SJSA1 (cell line): ENCODE measurements at regions not wholly inside any gene's neighbourhood (a gene's known extent, or its start where the extent isn't known, plus 50 kb on each side); places are given as distances from the start of the nearest gene placed in this dataset.

Experiments used
- DNase-seq, 2 experiments: peaks; one replicate each; pipeline ENCODE4 v3.0.0-alpha.2; 2015 to 2020; ENCODE audit warnings: low spot score in 2 of 2, low read depth in 1 of 2
- H3K27ac ChIP-seq: fragments of 250-450 bp; sonication (Bioruptor Pico); 2 replicates; pipeline ENCODE4 v1.5.1; 2020; ENCODE audit warnings: mild to moderate bottlenecking, moderate library complexity
- H3K27me3 ChIP-seq: fragments of 250-450 bp; sonication (Bioruptor Pico); replicated peaks from 2 replicates; pipeline ENCODE4 v1.5.1; 2020; ENCODE audit warnings: mild to moderate bottlenecking, moderate library complexity
- H3K36me3 ChIP-seq: fragments of 250-450 bp; sonication (Bioruptor Pico); 2 replicates; pipeline ENCODE4 v1.5.1; 2020; ENCODE audit warnings: mild to moderate bottlenecking
- H3K4me1 ChIP-seq: fragments of 250-450 bp; sonication (Bioruptor Pico); replicated peaks from 2 replicates; pipeline ENCODE4 v1.6.1; 2021; ENCODE audit warnings: mild to moderate bottlenecking
- H3K4me3 ChIP-seq: fragments of 250-450 bp; sonication (Bioruptor Pico); 2 replicates; pipeline ENCODE4 v1.5.1; 2020; ENCODE audit warnings: mild to moderate bottlenecking
- H3K9me3 ChIP-seq: fragments of 250-450 bp; sonication (Bioruptor Pico); replicated peaks from 2 replicates; pipeline ENCODE4 v1.5.1; 2020; ENCODE audit warnings: mild to moderate bottlenecking

DNA sequence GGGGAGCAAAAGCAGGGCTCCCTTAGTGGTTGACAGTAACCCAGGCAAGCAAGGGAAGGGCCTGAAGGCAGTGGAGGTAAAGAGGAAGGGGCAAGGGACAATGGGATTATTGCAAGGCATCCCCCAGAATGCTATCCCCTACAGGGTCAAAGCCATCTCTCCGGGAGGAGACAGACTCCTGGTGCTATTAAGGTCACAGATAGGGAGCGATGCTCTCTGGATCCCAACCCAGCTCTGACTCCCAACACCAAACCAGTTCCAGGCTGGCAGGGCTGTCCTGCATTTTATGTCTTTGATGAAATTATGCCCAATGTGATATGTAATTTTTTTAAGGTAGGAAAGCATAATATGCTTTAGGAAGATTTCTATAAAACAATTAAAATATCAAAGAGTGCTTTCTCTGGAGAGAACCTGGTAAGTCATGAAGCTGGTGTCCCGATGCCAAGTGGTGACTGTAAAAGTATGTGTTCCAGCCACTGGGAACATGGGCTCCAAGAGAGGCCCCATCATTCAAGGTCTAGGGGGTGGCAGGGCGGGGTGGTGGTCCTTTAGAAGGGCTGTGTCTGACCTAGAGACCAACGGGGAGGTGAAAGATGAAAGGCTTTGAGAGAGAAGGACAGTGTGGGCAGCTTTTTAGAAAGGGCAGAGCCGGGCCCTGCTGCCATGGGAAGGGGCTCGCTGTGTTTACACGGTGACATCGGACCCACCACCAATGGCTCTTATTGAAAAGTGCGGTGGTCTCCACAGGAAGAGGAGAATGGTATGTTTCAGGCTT lies 276.5 kb downstream of the CDC5L start:
- Histone ChIP-seq H3K9me3 (no peaks in the 10 kb centered on the region), H3K27me3 (no peaks in the 10 kb centered on the region), H3K27ac (peak overlapping the region; percentile 84), H3K36me3 (no peaks in the 10 kb centered on the region), H3K4me1 (peaks cover 86% of the 10 kb centered on the region), H3K4me3 (no peak overlapping the region)
- no peak for DNase-seq

DNA sequence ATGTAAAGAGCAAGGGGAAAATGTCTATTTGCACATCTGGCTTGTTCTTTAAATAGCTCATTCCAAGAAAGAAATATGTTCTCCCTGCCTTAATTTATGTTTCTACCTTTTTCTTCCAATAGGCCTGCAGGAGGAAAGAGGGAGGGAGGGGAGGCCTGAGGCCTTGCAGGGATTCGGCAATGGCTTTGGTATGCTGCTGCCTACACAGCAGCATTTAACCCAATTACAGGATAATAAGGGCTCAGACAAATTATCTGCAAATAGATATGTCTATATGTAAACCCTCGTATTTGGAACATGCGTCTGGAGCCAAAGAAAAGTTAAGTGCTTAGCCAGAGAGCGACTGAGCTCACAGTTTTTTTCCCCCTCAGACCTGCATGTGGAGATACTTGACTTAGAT lies 277.2 kb downstream of the CDC5L start:
- peak in 1 of 2 experiments; percentile 60 for DNase-seq

DNA sequence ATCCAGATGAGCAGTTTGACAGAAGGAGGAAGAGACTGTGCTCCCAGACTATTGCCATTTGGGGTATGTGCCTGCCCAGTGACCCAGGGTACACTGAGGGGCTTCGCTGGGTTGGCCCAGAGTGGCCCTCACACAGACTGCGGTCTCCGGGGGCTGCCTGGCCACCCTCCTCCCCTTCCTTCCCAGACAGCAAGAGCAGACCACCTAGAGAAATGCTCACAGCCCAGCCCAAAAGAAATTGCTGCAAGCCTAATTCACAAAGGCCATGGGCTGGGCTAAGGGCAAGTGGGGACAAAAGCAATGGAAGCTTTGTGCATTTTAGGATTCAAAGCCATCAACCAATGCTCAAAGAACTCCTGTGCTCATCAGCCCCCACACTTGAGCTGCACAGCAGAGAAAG lies 277.6 kb downstream of the CDC5L start:
- Histone ChIP-seq H3K27ac (peak overlapping the region; percentile 35), H3K27me3 (no peaks in the 10 kb centered on the region), H3K4me3 (no peak overlapping the region), H3K36me3 (no peaks in the 10 kb centered on the region), H3K9me3 (no peaks in the 10 kb centered on the region), H3K4me1 (peaks cover 97% of the 10 kb centered on the region)
- DNase-seq, result no peak

More for the DNA sequence above, 277.2 kb downstream of the CDC5L start:
- Histone ChIP-seq H3K27me3 (no peaks in the 10 kb centered on the region), H3K4me3 (no peak overlapping the region), H3K36me3 (no peaks in the 10 kb centered on the region), H3K9me3 (no peaks in the 10 kb centered on the region), H3K27ac (peak overlapping the region; percentile 35), H3K4me1 (peaks cover 93% of the 10 kb centered on the region)

DNA sequence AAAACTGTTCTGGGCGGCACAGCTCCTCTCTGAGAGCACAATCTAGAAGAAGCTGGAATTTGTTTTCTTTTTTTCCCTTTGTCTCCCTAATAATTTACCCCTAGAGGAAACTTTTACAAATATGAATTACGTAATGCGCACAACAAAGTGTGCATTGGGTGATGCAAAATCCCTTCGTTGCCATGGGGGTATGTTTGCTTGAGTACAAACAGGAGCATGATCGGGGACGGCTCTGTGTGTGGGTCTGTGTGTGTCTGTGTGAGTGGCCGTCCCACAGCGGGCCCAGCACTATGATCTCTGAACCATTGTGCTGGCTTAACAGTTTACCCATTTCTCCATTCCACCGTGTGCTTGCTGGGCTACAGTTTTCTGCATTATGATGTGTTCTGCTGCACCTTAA lies 278.2 kb downstream of the CDC5L start:
- H3K4me3 ChIP-seq, result no peak overlapping the region
- peaks cover 98% of the 10 kb centered on the region for H3K4me1 ChIP-seq
- H3K36me3 ChIP-seq, result no peaks in the 10 kb centered on the region
- H3K27ac ChIP-seq, result peak overlapping the region; percentile 94
- DNase-seq, result no peak
- no peaks in the 10 kb centered on the region for H3K27me3 ChIP-seq
- H3K9me3 ChIP-seq, result no peaks in the 10 kb centered on the region

DNA sequence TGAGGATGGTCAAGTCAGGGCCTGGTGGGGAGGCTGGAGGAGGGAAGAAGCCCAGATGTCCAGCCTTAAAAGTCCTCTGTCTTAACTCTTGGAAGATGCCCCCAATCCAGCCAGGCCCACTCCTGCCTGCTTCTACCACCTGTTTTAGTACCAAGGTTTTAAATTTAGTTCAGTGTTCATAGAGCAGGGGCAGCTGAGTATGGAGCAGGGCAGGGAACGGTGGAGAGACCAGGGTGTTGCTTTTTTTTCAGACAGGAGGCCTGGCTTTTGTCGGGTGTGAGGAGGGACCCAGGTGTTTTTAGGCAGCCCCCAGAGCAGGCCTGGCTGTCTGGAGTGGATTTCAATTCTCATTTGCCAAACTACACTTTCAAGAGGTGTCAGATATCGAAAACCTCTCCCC lies 278.8 kb downstream of the CDC5L start:
- no peak for DNase-seq
- H3K27me3 ChIP-seq, result no peaks in the 10 kb centered on the region
- H3K27ac ChIP-seq, result peak overlapping the region; percentile 94
- H3K36me3 ChIP-seq, result no peaks in the 10 kb centered on the region
- no peak overlapping the region for H3K4me3 ChIP-seq
- H3K9me3 ChIP-seq, result no peaks in the 10 kb centered on the region
- H3K4me1 ChIP-seq, result peaks cover 94% of the 10 kb centered on the region

DNA sequence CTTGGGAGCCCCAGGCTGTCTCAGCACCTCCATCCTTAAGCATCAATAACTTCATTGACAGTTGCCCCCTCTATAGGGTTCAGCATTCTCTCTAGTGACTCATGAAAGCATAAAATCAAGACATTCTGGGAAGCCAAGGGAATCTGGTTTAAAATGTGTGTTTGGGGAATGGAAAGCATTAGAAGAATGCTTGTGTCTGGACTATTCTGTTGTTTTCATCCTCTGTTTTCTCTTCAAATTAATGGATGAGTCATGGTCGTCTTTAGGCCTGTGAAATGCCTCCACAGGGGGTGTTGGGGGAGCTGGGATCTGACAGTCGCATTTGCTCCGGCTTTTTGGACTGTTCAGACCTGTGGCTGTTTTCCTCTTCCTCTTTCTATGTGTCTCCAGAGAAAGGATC lies 279.7 kb downstream of the CDC5L start:
- H3K27ac ChIP-seq, result peak overlapping the region; percentile 94
- no peaks in the 10 kb centered on the region for H3K27me3 ChIP-seq
- no peaks in the 10 kb centered on the region for H3K9me3 ChIP-seq
- DNase-seq, result peak; percentile 94 to 98
- H3K4me3 ChIP-seq, result no peak overlapping the region
- peaks cover 90% of the 10 kb centered on the region for H3K4me1 ChIP-seq
- no peaks in the 10 kb centered on the region for H3K36me3 ChIP-seq

DNA sequence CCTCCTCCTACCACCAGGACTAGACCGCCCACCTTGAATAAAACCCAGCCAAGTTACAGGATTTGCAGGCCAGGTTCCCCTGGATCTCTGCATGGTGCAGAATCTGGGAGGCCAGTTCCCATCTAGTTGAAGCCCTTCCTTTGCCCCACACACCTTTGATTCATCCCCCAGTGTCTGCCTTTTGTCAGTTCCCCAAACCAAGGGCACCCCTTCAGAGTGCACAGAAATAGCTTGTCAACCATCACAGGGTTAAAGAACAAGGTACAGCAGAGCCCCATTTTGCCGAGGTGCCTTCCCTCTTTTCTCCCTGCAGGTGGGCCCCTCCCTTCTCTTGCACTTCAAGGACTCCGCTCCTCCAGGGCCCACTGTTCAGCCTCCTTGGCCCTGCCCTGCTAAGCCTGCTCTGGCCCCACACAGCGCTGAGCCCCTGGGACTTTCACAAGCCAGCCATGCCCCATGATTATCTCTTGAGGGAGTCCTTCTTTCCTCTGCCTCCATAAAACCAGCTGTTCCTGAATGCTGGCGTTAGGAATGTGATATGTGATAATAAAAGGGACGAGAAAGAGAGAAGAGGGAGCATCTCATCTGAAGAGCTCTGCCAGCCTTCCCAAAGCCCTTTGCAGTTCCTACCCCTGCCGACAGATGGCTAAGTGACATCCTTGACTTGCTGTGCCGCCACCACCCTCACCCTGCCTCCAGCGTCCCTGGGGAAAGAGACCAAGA lies 280.3 kb downstream of the CDC5L start:
- Histone ChIP-seq H3K36me3 (no peaks in the 10 kb centered on the region), H3K27me3 (no peaks in the 10 kb centered on the region), H3K27ac (peak overlapping the region; percentile 94), H3K9me3 (no peaks in the 10 kb centered on the region), H3K4me1 (peaks cover 88% of the 10 kb centered on the region), H3K4me3 (no peak overlapping the region)
- DNase-seq, result peak; percentile 87

DNA sequence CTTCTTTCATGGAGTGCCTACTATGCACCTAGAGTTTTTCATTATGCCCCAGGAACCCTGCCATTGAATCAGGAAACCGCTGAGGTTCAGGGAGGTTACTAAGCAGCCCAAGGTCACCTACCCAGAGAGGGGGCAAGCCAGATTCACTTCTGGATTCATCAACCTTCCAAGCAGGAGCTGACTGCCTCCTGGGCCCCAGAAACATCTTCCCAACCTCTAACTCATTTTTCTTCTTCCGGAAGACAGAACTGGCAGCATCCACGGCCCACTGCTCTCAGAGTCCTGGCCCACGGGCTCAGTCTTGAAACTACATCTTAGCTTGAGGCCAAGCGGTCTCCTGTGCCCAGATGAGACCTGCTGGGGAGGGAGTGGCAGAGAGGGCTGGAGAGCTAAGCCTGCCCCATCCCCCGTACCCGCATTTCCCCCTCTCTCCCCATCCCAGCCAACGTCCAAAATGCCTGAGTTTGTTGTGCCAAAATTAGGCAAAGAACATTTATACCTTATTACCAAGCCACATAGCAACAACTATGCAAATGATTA lies 281.0 kb downstream of the CDC5L start:
- peaks cover 82% of the 10 kb centered on the region for H3K4me1 ChIP-seq
- H3K36me3 ChIP-seq, result no peaks in the 10 kb centered on the region
- DNase-seq, result peak; percentile 54 to 69
- H3K4me3 ChIP-seq, result no peak overlapping the region
- H3K27ac ChIP-seq, result peak overlapping the region; percentile 94
- H3K9me3 ChIP-seq, result no peaks in the 10 kb centered on the region
- H3K27me3 ChIP-seq, result no peaks in the 10 kb centered on the region

DNA sequence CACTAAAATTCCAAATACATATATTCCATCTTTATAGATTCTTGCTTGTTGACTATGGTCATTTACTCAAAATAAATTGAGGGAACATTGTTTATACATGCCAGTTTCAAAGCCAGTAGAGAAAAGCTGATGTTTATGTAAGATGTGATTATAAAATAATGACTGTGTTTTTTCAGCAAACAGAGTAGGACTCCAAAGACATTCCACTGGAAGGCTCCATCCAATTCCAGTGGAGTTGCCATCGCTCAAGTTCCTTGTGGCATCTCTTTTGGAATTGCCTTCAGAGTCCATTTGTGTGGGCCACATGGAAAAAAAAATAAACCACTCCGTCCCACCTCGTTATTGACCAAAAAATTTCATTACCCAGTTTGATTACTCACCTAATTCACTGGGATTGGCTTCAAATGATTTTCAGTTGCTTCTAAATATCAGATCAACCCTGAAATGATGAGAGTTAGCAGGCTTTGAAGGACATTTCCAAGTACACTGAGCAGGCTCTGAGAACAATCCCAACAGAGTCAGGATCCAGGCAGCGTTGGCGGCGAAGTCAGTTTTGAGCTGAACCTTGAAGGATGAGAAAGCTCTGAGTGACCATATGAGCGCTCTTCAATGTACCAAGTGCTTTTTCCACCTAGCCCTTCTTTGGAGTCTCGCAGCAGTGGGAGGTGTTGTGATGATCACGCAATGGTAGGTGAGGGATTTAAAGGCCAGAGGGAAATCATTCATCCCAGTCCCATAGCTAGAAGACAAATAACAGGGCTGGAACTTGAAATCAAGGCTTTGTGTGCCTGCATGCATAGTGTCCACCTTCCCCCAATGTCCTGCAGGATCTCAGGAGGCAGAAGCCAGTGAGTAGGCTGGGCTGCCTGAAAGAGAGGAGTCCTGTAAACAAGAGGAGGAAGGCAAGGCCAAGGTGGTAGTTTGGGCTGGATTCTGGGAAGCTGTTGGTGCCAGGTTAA lies 281.7 kb downstream of the CDC5L start:
- Histone ChIP-seq H3K27me3 (no peaks in the 10 kb centered on the region), H3K4me3 (no peak overlapping the region), H3K4me1 (peaks cover 74% of the 10 kb centered on the region), H3K27ac (peak overlapping the region; percentile 94), H3K9me3 (no peaks in the 10 kb centered on the region), H3K36me3 (no peaks in the 10 kb centered on the region)
- DNase-seq, result peak; percentile 59 to 78

DNA sequence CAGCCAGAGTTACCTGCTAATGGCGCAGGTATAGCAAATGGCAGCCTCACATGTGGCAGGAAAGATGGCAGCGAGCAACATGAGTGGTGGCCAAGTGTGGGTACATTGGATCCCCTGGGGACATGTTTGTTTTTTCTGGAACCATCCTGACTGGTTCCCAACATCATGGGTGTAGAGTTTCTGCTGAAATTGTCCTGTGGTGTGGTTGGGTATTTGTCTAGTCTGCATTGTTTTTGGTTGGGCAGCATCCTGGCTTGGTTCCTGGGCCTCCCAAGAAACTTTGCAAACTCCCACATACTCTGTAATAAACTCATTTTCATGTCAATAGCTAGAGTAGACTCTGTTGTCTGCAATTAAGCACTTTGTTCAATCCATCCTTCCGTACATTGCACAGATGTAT lies 282.6 kb downstream of the CDC5L start:
- no peak overlapping the region for H3K4me3 ChIP-seq
- H3K4me1 ChIP-seq, result peaks cover 65% of the 10 kb centered on the region
- no peaks in the 10 kb centered on the region for H3K36me3 ChIP-seq
- no peaks in the 10 kb centered on the region for H3K27me3 ChIP-seq
- no peak for DNase-seq
- H3K9me3 ChIP-seq, result no peaks in the 10 kb centered on the region
- no peak overlapping the region for H3K27ac ChIP-seq

DNA sequence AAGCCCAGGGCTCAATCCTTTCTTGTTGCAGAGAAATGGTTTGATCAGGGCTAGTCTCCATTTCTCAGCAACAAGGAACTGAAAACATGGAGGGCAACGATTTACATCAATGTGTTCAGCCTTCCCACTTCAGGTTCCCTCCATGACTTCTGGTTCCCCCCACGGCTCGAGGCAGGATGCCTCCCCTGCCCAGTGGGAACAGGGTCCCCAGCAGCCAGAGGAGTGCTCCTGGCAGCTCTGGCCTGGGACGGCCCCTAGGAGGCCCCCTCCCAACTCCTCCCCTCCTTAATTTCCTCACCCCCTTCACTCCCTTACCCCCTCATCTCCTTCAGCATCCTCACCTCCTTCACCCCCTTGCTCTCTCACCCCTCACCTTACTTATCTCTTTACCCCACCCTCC lies 283.8 kb downstream of the CDC5L start:
- Histone ChIP-seq H3K27me3 (no peaks in the 10 kb centered on the region), H3K27ac (no peak overlapping the region), H3K4me3 (no peak overlapping the region), H3K9me3 (no peaks in the 10 kb centered on the region), H3K4me1 (peaks cover 56% of the 10 kb centered on the region), H3K36me3 (no peaks in the 10 kb centered on the region)
- DNase-seq, result no peak

DNA sequence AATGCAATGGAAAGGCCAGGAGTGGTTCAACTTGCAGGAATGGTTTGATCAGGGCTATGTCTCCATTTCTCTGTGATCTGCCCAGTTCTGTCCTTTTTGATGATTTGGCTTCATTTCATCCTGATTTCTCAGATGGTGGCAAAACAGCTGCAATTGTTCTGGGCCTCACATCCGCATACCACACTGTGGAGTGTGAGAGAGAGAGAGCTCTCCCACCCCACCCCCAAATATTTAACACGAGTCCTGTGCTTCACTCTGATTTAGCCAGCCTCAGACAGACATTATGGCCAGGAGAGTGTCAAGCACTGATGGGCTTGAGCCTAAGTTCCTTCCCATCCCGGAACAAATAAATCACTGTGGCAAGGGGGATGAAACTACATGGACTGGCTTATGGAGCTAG lies 284.6 kb downstream of the CDC5L start:
- H3K36me3 ChIP-seq, result no peaks in the 10 kb centered on the region
- peaks cover 56% of the 10 kb centered on the region for H3K4me1 ChIP-seq
- H3K4me3 ChIP-seq, result no peak overlapping the region
- no peaks in the 10 kb centered on the region for H3K27me3 ChIP-seq
- DNase-seq, result peak; percentile 45 to 52
- H3K27ac ChIP-seq, result no peak overlapping the region
- H3K9me3 ChIP-seq, result no peaks in the 10 kb centered on the region

DNA sequence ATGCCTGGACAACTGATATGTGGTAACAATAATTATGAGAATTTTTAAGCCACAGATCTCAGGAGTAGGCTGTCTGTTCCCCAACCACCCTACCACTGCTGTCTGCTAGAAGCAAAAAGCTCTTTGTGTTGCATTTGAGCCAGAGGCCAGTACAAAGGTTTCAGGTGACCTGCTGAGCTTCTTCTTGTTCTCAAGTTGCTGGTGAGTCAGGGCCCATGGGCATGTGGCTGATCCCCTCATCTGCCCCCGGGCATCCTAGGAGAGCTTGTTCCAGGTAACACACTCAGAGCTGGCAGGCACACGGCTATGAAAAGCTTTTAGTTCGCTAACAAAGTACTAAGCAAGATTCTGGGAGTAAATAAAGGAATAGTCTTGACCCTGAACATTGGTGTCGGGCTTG lies 285.3 kb downstream of the CDC5L start:
- Histone ChIP-seq H3K9me3 (no peaks in the 10 kb centered on the region), H3K4me1 (peaks cover 52% of the 10 kb centered on the region), H3K36me3 (no peaks in the 10 kb centered on the region), H3K27me3 (no peaks in the 10 kb centered on the region), H3K4me3 (no peak overlapping the region), H3K27ac (no peak overlapping the region)
- peak in 1 of 2 experiments; percentile 34 for DNase-seq
